ENCODE measurements at regions not wholly inside any gene's neighbourhood (a gene's known extent, or its start where the extent isn't known, plus 50 kb on each side); places are given as distances from the start of the nearest gene placed in this dataset.

GRCh38 chr2:150046211-150046610, 441.3 kb downstream of the RND3 start:
- Histone ChIP-seq H2BK5ac (ENCODE audit: insufficient read length, low read length) (no peak overlapping the region), H3K27me3 (ENCODE audit: insufficient read depth, low read length) (peaks cover 2% of the 10 kb centered on the region; the same call in 1 of the 2 replicates), H2BK12ac (ENCODE audit: insufficient read length, low read depth, low read length) (no peak overlapping the region), H2AK5ac (ENCODE audit: insufficient read length, low read length) (no peak overlapping the region), H4K5ac (ENCODE audit: insufficient read length, low read depth, low read length) (no peak overlapping the region), H3K79me1 (ENCODE audit: insufficient read depth, low read depth, low read length, poor library complexity, severe bottlenecking) (no peaks in the 10 kb centered on the region), H2BK120ac (ENCODE audit: low read depth, low read length, poor library complexity, severe bottlenecking) (no peak overlapping the region), H2BK20ac (ENCODE audit: low read depth, low read length, poor library complexity, severe bottlenecking) (no peak overlapping the region), H2AFZ (ENCODE audit: low read length) (no peak overlapping the region), H3K4ac (ENCODE audit: low read depth, low read length) (no peak overlapping the region), H3K23ac (ENCODE audit: insufficient read length, low read depth, low read length) (no peak overlapping the region), H3K14ac (ENCODE audit: insufficient read depth, low read length) (no peak overlapping the region), H3K56ac (ENCODE audit: insufficient read length, low read depth, low read length) (no peak overlapping the region), H4K20me1 (ENCODE audit: control insufficient read depth, insufficient read depth, insufficient read length) (no peaks in the 10 kb centered on the region), H3K9ac (ENCODE audit: extremely low read depth, insufficient read length, low read length) (no peak overlapping the region), H3K79me2 (ENCODE audit: insufficient read depth, low read length) (no peaks in the 10 kb centered on the region), H3K4me1 (ENCODE audit: insufficient read depth, low read length) (peaks cover 3% of the 10 kb centered on the region; the same call in 1 of the 2 replicates), H2BK15ac (ENCODE audit: low read depth, low read length) (no peak overlapping the region), H3K4me2 (ENCODE audit: insufficient read depth, insufficient read length, low read length) (no peak overlapping the region), H4K91ac (ENCODE audit: insufficient read length, low read depth, low read length) (no peak overlapping the region), H3T11ph (ENCODE audit: low read length) (no peak overlapping the region), H4K8ac (replicated peaks; ENCODE audit: insufficient read length, low read depth, low read length) (no peak overlapping the region), H3K18ac (ENCODE audit: insufficient read length, low read depth, low read length) (no peak overlapping the region), H3K27ac (ENCODE audit: insufficient read length, low read depth, low read length) (no peak overlapping the region), H3K23me2 (ENCODE audit: insufficient read length, low read depth, low read length, poor library complexity, severe bottlenecking) (no peaks in the 10 kb centered on the region), H3K9me3 (ENCODE audit: control insufficient read depth, low read depth, low read length) (no peaks in the 10 kb centered on the region)
- no CpG with 5 or more reads among the region's 5 CpGs for WGBS (ENCODE audit: extremely low coverage, insufficient read length, low lambda C conversion rate)
- Mint-ChIP-seq H3K4me3 (no peak overlapping the region), H3K27ac (no peak overlapping the region), H3K36me3 (ENCODE audit: insufficient read depth in 1 of 3, low read depth in 3 of 3) (no peaks in the 10 kb centered on the region), H3K27me3 (ENCODE audit: low read depth) (no peaks in the 10 kb centered on the region), H3K4me1 (peaks cover 18 to 22% of the 10 kb centered on the region in 2 experiments), H3K9me3 (no peaks in the 10 kb centered on the region)
- TF ChIP-seq, protein P1, sequence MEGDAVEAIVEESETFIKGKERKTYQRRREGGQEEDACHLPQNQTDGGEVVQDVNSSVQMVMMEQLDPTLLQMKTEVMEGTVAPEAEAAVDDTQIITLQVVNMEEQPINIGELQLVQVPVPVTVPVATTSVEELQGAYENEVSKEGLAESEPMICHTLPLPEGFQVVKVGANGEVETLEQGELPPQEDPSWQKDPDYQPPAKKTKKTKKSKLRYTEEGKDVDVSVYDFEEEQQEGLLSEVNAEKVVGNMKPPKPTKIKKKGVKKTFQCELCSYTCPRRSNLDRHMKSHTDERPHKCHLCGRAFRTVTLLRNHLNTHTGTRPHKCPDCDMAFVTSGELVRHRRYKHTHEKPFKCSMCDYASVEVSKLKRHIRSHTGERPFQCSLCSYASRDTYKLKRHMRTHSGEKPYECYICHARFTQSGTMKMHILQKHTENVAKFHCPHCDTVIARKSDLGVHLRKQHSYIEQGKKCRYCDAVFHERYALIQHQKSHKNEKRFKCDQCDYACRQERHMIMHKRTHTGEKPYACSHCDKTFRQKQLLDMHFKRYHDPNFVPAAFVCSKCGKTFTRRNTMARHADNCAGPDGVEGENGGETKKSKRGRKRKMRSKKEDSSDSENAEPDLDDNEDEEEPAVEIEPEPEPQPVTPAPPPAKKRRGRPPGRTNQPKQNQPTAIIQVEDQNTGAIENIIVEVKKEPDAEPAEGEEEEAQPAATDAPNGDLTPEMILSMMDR (conservative IDR thresholded peaks at IDR 0.05), result no peak
- no peak for DNase-seq
